HL-60 (cell line): ENCODE measurements at regions not wholly inside any gene's neighbourhood (a gene's known extent, or its start where the extent isn't known, plus 50 kb on each side); places are given as distances from the start of the nearest gene placed in this dataset.
A peak's percentile ranks its signal among the peaks of the same experiment; 100 is the strongest.

ENCODE experiments used
- DNase-seq, 2 experiments: peaks; one replicate each; pipeline ENCODE4 v3.0.0-alpha.2; 2010 to 2020; ENCODE audit warnings: low read depth in 1 of 2, low spot score in 1 of 2
- H3K27ac ChIP-seq: fragments of 250-450 bp; sonication (Bioruptor Pico); replicated peaks from 2 replicates; pipeline ENCODE4 v1.5.1; 2020; ENCODE audit warnings: mild to moderate bottlenecking, moderate library complexity
- H3K27me3 ChIP-seq: fragments of 250-450 bp; sonication (Bioruptor Pico); 2 replicates; pipeline ENCODE4 v1.5.1; 2021; ENCODE audit warnings: mild to moderate bottlenecking, moderate library complexity; ENCODE audit not compliant: insufficient read depth, poor library complexity, severe bottlenecking
- H3K4me3 ChIP-seq: replicated peaks from 2 replicates; pipeline ENCODE4 v1.5.1; 2011; ENCODE audit warnings: mild to moderate bottlenecking, control low read depth, low read length; ENCODE audit not compliant: insufficient read depth
- CTCF ChIP-seq: IDR thresholded peaks from one replicate; pipeline ENCODE4 v1.5.1; 2011; ENCODE audit warnings: low read length, control low read depth, inconsistent platforms; ENCODE audit not compliant: insufficient read depth
- GABPA ChIP-seq: IDR thresholded peaks from 2 replicates; pipeline ENCODE4 v1.6.1; 2012; ENCODE audit warnings: low read depth
- POLR2AphosphoS5 ChIP-seq: IDR thresholded peaks from 2 replicates; pipeline ENCODE4 v1.6.1; 2012; ENCODE audit warnings: low read depth
- REST ChIP-seq: IDR thresholded peaks from 2 replicates; pipeline ENCODE4 v1.6.1; 2012; ENCODE audit warnings: low read depth; ENCODE audit not compliant: insufficient replicate concordance
- SPI1 ChIP-seq: IDR thresholded peaks from 2 replicates; pipeline ENCODE4 v1.6.1; 2012; ENCODE audit warnings: low read depth, mild to moderate bottlenecking, borderline replicate concordance

GRCh38 chr13:61261746-61262472, 153.7 kb downstream of the PCDH20 start:
- no peak overlapping the region for H3K27ac ChIP-seq
- no peak overlapping the region for H3K4me3 ChIP-seq
- DNase-seq = no peak
- H3K27me3 ChIP-seq = peaks cover 4% of the 10 kb centered on the region
- TF ChIP-seq CTCF (no peak), GABPA (no peak), REST (no peak), POLR2AphosphoS5 (no peak), SPI1 (no peak)

- no peak overlapping the region for H3K27ac ChIP-seq
Measured at GRCh38 chr13:61258185-61258584, 157.5 kb downstream of the PCDH20 start.

GRCh38 chr13:61255040-61255796, 160.4 kb downstream of the PCDH20 start:
- TF ChIP-seq GABPA = no peak
- no peak for TF ChIP-seq CTCF
- TF ChIP-seq REST = no peak
- no peak for TF ChIP-seq POLR2AphosphoS5
- no peak for TF ChIP-seq SPI1
- Histone ChIP-seq H3K27ac (no peak overlapping the region), H3K27me3 (no peaks in the 10 kb centered on the region), H3K4me3 (no peak overlapping the region)
- DNase-seq = no peak

More at GRCh38 chr13:61258185-61258584, 157.5 kb downstream of the PCDH20 start:
- DNase-seq = no peak
- TF ChIP-seq GABPA = no peak
- TF ChIP-seq SPI1 = peak; percentile 6; the same call in 1 of the 2 replicates
- Histone ChIP-seq H3K4me3 (no peak overlapping the region), H3K27me3 (no peaks in the 10 kb centered on the region)

GRCh38 chr13:61253105-61253877, 162.4 kb downstream of the PCDH20 start:
- Histone ChIP-seq H3K27ac (no peak overlapping the region), H3K27me3 (no peaks in the 10 kb centered on the region), H3K4me3 (no peak overlapping the region)
- TF ChIP-seq POLR2AphosphoS5 (no peak), SPI1 (peak; percentile 95)
- peak in 1 of 2 experiments; percentile 46 for DNase-seq
